Keratinocyte (primary cell): ENCODE measurements at regions not wholly inside any gene's neighbourhood (a gene's known extent, or its start where the extent isn't known, plus 50 kb on each side); places are given as distances from the start of the nearest gene placed in this dataset.

Experiments used
- EZH2 ChIP-seq: IDR thresholded peaks from one replicate; pipeline ENCODE4 v1.6.1; 2012; ENCODE audit warnings: inconsistent platforms, mild to moderate bottlenecking, low read length, moderate library complexity
- TF ChIP-seq, protein P1 (sequence below), 3 experiments: IDR thresholded peaks in 1 of 3; conservative IDR thresholded peaks in 1 of 3; optimal IDR thresholded peaks in 1 of 3; 2 replicates in 2 of 3; 3 replicates in 1 of 3; pipeline versions ENCODE3 to v1.5.1; 2011; ENCODE audit warnings: low read length in 3 of 3, mild to moderate bottlenecking in 3 of 3, moderate library complexity in 2 of 3, control low read depth in 1 of 3, inconsistent platforms in 1 of 3; ENCODE audit not compliant: insufficient read depth in 2 of 3; ENCODE audit errors: extremely low read depth in 1 of 3

DNA sequence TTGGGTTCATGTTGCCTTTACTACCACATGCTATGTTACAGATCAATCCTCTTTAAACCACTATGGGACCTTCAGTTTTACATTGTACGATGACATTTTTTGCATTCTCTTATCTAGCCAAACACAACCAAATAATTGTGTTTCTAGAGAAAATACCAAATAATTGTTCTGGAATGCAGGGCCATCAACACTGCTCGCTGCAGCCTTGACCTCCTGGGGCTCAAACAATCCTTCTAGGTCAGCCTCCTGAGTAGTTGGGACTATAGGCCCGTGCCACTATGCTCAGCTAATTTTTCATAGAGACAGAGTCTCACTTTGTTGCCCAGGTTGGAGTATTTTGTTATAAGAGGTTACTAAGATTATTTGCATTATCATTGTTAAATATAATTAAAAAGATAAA, 237.5 kb upstream of the PMFBP1 start:
- TF ChIP-seq, protein P1, sequence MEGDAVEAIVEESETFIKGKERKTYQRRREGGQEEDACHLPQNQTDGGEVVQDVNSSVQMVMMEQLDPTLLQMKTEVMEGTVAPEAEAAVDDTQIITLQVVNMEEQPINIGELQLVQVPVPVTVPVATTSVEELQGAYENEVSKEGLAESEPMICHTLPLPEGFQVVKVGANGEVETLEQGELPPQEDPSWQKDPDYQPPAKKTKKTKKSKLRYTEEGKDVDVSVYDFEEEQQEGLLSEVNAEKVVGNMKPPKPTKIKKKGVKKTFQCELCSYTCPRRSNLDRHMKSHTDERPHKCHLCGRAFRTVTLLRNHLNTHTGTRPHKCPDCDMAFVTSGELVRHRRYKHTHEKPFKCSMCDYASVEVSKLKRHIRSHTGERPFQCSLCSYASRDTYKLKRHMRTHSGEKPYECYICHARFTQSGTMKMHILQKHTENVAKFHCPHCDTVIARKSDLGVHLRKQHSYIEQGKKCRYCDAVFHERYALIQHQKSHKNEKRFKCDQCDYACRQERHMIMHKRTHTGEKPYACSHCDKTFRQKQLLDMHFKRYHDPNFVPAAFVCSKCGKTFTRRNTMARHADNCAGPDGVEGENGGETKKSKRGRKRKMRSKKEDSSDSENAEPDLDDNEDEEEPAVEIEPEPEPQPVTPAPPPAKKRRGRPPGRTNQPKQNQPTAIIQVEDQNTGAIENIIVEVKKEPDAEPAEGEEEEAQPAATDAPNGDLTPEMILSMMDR (optimal IDR thresholded peaks at IDR 0.05 in 1 of 3, IDR thresholded peaks at IDR 0.05 in 1 of 3, conservative IDR thresholded peaks at IDR 0.05 in 1 of 3; ENCODE audit: extremely low read depth in 1 of 3, insufficient read depth in 2 of 3, low read length in 3 of 3): no peak
- TF ChIP-seq EZH2: no peak
